ENCODE measurements at regions not wholly inside any gene's neighbourhood (a gene's known extent, or its start where the extent isn't known, plus 50 kb on each side); places are given as distances from the start of the nearest gene placed in this dataset.
"Not testable (repeated sequence)": the region's sequence is repeated elsewhere in the genome, so short reads cannot be mapped to it uniquely, and the experiment has no call there.

DNA sequence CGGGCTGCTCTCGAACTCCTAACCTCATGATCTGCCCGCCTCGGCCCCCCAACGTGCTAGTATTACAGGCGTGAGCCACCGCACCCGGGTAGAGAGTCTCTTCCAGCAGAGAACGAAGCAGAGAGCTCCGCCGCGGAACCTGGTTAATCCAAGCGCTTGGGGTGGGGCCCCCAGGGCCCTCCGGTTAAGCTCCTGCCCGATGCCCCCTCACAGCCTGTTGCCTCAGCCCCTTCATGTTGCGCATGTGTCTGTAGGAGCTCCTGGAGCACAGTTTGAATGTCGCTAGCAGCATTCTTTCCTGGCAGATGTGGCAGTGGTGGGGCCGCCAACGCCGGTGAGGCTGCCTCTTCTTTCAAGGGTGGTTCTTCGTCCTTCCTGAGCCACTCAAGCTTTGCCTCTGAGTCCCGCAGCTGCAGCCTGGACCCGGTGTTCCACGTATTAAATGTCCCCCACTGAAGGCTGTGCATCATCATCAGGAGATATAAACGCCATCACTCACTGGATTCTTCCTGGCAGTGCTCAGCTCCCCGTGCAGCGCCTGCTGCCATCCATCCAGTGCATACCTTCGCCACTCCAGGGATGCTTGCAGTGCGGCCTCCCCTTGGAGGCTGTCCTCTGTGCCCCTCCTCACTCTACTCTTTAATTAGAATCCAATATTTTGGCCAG lies 1919.3 kb downstream of the PCDH9 start:
- in situ Hi-C loops (cut with MboI; ENCODE audit: low pct_unique_long_range_greater_than_20kb, low sequenced_read_pairs, unreplicated experiment), result no loop called here
- DNase-seq (ENCODE audit: low spot score), result no peak
- no peak for TF ChIP-seq CTCF (IDR thresholded peaks at IDR 0.05; ENCODE audit: extremely low read depth, insufficient read depth, missing control alignments)

DNA sequence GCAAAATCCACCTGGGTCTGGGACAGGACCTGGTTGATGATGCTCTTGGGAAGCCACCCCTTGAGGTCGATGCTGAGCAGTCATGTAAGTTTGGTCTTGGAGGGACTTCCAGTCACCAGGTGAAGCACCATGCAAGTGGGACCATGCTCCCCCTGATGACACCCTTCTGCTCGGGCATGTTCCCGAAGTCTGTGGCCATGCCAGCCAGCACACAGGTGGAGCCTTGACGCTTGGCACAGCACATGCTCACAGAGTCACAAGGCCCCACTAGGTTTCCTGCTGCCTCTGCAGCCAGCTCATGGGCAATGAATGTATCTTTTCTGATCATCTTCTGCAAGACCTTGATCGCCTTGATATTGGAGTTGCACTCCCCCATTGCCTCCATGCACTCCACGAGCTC lies 1920.2 kb downstream of the PCDH9 start:
- no peak for TF ChIP-seq CTCF (IDR thresholded peaks at IDR 0.05; ENCODE audit: extremely low read depth, insufficient read depth, missing control alignments)
- in situ Hi-C loops (cut with MboI; ENCODE audit: low pct_unique_long_range_greater_than_20kb, low sequenced_read_pairs, unreplicated experiment), result no loop called here
- DNase-seq (ENCODE audit: low spot score), result no peak

GRCh38 chr13:65308729-65309128 lies 1921.4 kb downstream of the PCDH9 start:
- DNase-seq (ENCODE audit: low spot score); in situ Hi-C loops (cut with MboI; ENCODE audit: low pct_unique_long_range_greater_than_20kb, low sequenced_read_pairs, unreplicated experiment): not testable (repeated sequence)

- no peak for DNase-seq (ENCODE audit: low spot score)
- no peak for TF ChIP-seq CTCF (IDR thresholded peaks at IDR 0.05; ENCODE audit: extremely low read depth, insufficient read depth, missing control alignments)
- in situ Hi-C loops (cut with MboI; ENCODE audit: low pct_unique_long_range_greater_than_20kb, low sequenced_read_pairs, unreplicated experiment), result no loop called here
Measured at GRCh38 chr13:65307056-65307455, 1923.1 kb downstream of the PCDH9 start.

GRCh38 chr13:65302691-65303090 lies 1927.4 kb downstream of the PCDH9 start:
- in situ Hi-C loops (cut with MboI; ENCODE audit: low pct_unique_long_range_greater_than_20kb, low sequenced_read_pairs, unreplicated experiment), result no loop called here
- no peak for TF ChIP-seq CTCF (IDR thresholded peaks at IDR 0.05; ENCODE audit: extremely low read depth, insufficient read depth, missing control alignments)
- DNase-seq (ENCODE audit: low spot score), result no peak

DNA sequence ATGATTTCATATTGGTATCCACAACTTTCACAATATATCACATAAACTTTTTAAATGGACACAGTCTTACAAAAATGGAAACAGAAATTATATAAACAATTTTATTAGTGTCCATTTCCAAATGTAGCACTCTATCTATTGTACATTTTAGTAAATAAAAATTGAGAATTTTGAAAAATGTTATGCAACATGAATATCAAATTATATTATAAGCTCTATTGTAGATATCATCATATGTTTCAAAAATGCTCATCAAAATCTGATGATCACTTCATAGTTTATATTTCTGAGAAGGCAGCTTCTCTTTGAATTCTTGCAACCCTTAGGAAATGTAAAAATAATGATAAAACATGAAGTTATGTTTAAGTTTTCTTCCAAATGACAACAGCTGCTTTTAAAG lies 1928.6 kb downstream of the PCDH9 start:
- DNase-seq (ENCODE audit: low spot score), result no peak
- in situ Hi-C loops (cut with MboI; ENCODE audit: low pct_unique_long_range_greater_than_20kb, low sequenced_read_pairs, unreplicated experiment), result no loop called here
- no peak for TF ChIP-seq CTCF (IDR thresholded peaks at IDR 0.05; ENCODE audit: extremely low read depth, insufficient read depth, missing control alignments)

- DNase-seq (ENCODE audit: low spot score), result no peak
- in situ Hi-C loops (cut with MboI; ENCODE audit: low pct_unique_long_range_greater_than_20kb, low sequenced_read_pairs, unreplicated experiment), result no loop called here
- TF ChIP-seq CTCF (IDR thresholded peaks at IDR 0.05; ENCODE audit: extremely low read depth, insufficient read depth, missing control alignments), result no peak
Measured at GRCh38 chr13:65300220-65300619, 1929.9 kb downstream of the PCDH9 start.

Measured in GM13977 (cell line).